NCI-H524 treated with DMSO at 0.1 percent for 48 hours (cell line): ENCODE measurements at regions not wholly inside any gene's neighbourhood (a gene's known extent, or its start where the extent isn't known, plus 50 kb on each side); places are given as distances from the start of the nearest gene placed in this dataset.
"Not testable (repeated sequence)": the region's sequence is repeated elsewhere in the genome, so short reads cannot be mapped to it uniquely, and the experiment has no call there.

Source experiments
- DNase-seq: peaks from one replicate; lab custom pipeline; 2025; lab: John Stamatoyannopoulos, UW

DNA sequence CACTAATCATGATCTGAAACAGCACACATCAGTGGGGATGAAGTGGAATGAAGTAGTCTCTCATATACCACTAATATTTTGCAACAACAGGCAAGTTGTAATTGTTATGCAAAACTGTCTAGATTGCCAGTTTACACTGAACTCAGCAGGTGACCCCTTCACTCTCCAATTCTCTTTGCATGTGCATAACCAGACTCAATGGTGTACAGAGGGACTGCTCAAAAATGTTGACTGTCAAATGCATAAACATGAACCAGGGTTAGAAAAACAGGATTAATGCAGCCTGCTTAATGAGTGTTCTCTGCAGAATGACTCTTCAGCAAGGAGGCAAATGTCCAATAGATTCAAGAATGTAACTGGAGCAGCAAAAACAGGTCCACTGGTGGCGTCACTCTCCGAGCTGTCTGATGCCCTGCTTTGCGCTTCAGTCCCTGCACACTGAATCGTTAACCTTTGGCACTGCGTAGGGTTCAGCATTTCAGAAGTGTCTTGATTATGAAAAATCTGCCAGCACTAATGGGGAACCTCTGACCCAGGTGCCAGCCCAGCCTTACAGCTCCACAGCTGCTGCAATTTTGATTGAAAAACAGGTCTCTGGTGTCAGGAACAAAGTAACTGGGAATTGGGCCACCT lies 209.3 kb downstream of the TDRD15 start:
- DNase-seq, result no peak

DNA sequence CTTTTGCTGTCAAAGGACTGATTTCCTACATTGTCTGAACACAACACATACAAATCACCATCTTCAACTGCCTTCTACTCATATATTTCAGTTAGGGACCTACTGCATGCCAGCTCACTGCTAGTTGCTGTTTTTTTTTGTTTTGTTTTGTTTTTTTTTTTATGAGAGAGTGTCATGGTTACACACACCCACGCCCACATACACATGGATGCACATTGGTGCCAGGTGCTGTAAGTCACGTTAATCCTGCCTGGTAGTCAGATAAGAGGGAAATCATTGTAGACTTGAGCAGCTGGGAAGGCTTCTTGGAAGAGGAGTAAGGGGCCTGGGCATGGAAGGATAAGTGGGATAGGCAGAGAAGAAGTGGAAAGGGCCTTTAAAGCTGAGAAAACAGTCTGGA lies 209.9 kb downstream of the TDRD15 start:
- DNase-seq, result no peak

DNA sequence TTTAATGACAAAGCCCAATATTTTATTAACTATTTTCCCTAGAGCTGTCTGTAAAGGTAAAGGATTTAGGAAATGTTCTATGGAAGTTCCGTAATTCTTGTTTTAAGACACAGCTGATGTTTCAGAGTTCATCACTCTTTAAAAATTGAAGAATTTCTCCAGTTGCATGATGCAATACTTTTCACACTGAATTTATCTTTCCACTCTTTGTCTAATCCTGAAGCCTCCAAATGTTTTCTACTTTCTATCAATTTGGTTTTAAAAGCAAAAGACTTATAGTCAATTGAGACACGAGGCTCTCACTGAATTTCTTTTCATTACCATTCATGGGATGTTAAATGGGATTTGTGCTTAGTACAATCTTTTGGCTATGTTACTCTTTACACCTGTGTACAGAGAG lies 223.2 kb downstream of the TDRD15 start:
- DNase-seq, result no peak

DNA sequence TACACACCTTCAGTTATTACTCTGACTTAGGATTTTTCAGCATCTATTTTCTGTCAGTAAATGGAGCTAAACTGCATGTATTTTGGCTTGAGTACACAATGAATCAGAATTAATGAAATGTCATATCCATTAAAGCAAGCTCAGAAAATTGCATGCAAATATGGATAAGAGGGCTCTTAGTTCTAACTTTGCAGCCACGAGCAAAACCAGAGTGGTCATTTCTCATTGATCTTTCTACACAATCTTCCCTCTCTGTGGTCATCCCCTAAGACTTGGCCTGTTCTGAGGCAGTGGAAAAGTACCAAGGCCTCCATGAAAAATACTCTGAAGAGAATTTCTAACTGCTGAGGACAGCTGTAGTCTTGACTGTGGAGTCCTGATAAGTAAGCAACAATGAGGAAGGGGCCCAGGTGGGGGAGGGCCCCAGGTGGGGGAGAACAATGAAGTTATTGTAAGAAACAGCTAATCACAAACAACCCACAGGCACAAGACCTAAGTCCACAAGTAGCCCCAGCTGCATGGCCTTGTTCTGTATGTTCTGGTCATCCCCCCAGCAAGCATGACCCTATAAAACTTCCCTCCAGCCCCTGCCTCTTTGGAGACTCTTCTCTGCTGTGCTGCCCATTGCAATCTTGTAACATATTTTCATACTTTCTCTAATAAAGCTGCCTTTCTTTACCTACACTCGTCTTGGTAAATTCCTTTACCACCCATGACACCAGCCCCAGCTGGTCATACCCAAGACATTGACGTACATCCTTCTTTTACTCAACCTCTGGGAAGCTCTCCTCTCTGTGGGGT lies 230.3 kb downstream of the TDRD15 start:
- no peak for DNase-seq

DNA sequence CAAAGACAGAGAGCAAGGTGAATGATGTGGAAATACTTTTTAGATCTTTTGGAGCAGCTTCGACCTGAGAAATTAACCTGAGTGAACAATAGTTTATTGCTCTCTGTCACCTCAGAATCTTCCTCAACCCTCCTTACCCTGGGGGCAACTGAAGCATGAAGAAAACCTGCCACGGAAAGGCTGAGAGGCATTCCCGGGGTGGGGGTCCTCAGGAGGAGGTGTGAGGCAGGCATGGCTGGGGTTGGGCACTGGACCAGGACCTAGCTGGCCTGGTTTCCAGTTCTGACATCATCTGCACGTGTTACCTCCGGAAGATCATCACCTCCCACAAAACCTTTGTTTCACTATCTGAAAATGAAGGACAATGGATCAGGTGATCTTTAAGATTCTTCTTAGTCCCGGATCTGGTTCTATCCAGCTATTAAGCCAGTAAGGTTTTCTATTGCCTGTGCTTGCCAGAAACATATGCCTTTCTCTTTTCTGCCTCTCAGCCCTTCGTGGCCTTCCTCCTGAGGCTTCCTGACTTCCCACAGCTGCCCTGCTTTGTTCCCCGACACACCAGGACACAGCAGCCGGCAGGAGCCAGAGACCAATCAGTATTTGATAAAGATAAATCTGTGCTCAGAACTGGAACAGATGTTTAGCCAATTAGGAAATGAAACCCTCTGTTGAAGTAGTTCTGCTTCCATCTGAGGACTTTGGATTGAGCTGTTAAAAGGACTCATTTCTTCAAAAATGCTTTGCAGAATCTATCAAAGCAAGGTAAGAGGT lies 232.5 kb downstream of the TDRD15 start:
- peak; percentile 22 for DNase-seq

DNA sequence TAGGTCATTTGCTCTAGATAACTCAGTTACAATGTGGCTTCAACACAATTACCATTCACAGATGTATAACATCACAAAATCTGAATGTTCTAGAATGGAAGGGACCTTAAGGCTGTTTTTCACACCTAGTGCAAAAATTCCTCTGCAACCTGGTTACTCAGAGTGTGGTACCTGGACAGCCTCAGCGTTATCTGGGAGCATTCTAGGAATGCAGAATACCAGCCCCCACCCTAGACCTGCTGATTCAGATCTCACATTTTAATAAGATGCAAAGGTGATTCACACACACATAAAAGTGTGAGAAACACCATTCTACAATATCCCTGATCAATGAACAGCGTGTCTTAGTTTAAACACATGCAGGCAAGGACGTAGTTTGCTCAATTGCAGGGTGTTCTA lies 233.1 kb downstream of the TDRD15 start:
- no peak for DNase-seq

DNA sequence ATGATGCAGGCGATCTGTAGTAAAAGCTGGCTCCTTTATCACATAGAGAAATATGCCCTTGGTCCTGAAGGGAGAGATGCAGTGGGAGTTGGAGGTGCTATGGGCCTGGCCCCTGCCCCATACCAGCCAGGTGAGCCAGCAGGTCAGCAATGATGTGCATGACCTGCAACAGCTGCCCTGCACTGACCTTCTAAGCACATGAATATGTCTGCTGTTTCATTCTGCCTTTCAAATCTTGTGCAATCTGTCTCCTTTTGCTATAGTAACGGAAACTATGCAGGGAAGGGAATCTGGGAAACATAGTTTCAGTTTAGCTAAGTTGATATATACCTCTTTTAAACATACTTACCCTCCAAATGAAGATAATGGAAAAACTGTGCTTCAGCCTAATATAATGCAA lies 235.2 kb downstream of the TDRD15 start:
- DNase-seq, result no peak

DNA sequence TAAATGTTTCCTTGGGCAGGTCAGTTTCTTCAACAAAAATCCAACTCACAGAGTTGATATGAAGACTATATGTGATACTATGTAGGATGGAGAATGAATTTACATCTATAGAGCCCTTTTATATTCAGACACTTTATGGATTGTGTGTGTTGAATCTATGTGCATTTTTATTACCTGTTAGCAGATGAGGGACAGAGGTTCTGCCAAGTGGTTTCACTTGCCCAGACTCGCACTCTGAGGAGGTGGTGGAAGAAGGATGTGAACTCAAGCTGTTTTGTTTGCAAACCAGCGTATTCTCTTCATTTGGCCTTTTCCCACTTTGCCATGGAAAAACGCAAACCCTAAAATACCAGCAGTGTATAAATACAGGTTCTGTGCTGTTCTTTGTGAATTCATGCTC lies 237.6 kb downstream of the TDRD15 start:
- no peak for DNase-seq

DNA sequence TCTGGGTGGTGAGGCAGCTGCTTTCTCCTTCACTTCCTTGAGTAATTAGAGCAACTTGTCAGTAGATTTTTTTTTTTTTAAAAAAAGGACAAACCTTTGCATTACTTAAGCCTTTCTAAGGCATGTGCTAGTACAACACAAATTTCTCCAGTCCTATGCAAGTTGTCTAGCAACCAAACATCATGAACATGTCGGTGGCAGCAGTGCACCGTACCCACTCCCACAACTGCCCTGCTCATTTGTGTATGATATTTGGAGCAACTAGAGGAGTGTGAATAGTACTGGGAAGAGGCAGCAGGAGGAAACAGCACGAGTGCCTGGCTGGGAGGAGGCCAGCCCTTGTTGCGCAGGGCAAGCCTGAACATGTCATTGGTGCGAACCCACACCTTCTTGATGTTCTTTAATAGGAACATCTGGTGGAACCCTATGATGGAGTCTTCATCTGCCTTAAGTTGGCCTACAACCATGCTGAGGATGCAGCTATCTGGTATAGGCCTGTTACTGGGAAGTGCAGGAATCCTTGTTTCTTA lies 238.3 kb downstream of the TDRD15 start:
- DNase-seq, result no peak

DNA sequence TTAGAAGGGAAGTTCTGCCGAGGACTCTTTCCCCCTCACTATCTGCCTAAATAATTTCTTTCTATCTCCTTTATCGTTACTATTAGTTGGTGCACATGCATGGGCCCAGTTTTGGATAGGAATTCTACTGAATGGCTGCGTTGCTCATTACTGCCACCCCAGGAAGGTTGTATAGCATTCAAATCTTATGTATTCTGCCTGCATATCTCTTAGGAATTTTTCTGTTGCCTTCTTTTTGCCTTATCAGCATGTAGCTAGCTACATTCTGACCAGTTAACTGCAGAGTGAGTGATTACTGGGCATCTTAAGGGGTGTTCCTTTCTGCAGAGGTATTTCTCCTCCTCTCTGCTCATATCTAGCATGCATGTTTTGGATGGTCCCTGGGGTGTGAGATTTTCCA lies 239.6 kb downstream of the TDRD15 start:
- no peak for DNase-seq

DNA sequence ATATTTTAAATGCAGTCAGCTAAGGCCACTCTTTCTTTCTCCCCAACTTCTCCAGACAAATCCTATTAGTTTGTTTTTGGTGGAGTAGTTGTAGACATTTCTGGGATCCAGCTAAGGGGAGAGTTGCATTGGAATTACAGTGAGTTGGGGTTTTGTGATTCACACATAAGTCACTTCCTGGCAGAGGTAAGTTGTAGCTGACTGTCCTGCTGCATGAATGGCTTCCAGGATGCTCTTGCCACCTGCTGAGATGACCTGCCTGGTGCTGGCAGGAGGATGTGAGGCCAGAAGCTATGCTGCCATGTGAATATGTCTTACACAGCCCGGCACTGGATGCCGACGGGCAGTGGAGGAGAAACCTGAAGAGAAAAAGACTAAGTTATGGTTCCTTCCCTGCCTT lies 243.7 kb downstream of the TDRD15 start:
- DNase-seq, result no peak

DNA sequence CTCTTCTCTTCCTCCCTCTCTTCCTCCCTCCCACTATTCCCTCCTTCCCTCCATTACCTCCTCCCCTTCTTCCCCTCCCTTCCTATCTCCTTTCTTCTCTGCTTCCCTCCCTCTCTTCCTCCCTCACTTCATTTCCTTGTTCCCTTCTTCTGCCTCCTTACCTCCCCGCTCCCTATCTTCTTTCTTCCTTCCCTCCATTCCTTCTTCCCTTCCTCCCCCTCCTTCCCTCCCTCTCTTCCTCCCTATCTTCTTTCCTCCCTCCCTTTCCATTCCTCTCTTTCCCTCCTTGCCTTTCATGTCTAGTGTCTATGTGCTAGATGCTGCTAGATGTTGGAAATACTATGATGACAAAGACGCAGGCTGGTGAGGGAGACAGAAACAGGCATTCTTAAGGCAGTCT lies 246.0 kb downstream of the TDRD15 start:
- DNase-seq, result no peak

DNA sequence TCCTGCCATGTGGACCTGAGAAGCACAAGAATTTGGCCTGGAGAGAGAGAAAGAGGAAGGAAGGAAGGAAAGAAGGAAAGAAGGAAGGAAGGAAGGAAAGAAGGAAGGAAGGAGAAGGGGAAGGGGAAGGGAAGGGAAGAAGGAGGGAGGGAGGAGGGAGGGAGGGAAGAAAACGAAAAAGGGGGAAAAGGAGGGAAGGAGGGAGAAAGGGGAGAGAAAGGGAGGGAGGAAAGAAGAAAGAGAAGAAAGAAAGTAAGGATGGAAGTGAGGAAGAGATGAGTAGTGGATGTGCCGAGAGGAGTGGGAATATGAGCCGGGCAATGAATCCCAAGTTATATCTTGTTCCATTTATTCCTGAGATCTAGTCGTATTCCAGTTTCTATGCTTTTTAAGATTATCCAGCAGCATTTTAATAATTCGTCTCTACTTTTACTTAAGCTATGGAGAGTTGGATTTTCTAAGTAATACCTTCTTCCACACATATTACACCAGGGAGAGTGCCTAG lies 247.8 kb downstream of the TDRD15 start:
- DNase-seq, result no peak

DNA sequence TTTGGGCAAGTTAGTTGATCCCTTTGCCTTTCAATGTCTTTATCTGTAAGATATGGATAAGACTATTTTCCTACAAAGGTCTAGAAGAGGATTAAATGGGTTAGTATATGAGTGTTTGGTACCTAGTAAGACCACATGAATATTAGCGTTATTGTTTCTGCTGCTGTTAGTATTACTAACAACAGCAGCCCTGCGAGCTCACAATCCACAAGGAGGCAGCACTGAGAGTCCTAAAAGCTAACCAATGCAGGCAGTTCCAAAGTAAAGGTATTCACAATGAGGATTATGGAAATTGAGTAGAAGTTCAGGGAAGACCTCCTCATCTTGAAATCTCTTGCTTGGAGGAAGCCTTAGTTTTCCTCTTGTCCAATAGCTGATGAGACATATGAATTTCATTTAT lies 248.9 kb downstream of the TDRD15 start:
- DNase-seq, result no peak

DNA sequence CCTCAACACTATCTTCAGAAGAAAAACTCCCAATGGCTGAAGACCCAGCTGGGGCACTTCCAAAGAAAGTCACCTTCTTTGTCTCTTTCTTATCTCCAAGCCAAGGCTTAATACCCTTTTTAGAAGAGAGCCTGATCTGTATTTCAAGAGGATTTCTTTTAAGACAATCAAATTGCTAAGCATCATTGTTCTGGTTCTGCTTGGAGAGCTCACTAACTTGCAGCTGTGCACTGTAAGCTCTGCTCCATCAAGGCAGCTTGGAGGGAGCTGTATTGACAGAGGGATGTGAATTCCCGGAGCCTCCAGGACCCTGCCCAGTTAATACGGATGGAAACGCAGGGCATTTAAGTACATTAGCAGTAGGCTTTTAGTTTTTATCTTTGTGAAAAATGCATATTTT lies 253.1 kb downstream of the TDRD15 start:
- DNase-seq, result no peak

DNA sequence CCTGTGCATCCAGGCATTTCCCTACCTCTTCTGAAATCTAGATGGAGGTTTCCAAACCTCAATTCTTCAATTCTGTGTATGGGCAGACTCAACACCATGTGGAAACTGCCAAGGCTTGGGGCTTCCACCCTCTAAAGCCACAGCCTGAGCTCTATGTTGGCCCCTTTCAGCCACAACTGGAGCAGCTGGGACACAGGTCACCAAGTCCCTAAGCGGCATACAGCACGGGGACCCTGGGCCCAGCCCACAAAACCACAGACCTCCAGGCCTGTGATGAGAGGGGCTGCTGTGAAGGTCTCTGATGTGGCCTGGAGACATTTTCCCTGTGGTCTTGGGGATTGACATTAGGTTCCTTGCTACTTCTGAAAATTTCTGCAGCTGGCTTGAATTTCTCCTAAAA lies 255.4 kb downstream of the TDRD15 start:
- DNase-seq, result no peak

DNA sequence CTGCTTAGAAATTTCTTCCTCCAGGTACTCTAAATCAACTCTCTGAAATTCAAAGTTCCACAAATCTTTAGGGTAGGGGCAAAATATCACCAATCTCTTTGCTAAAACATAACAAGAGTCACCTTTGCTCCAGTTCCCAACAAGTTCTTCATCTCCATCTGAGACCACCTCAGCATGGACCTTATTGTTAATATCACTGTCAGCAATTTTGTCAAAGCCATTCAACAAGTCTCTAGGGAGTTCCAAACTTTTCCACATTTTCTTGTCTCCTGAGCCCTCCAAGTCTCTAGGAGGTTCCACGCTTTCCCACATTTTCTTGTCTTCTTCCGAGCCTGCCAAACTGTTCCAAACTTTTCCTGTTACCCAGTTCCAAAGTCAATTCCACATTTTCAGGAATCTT lies 255.9 kb downstream of the TDRD15 start:
- not testable (repeated sequence) for DNase-seq

DNA sequence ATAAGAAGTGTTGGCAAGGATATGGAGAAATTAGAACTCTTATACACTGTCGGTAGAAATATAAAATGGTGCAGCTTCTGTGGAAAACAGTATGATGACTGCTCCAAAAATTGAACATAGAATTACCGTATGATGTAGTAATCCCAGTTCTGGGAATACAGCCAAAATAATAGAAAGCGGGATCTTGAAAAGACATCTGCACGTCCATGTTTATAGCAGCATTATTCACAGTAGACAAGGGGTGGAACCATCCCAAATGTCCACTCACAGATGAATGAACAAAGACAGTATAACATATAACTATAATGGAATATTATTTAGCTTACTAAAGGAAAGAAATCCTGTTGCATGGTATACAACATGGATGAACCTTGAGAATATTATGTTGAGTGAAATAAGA lies 257.7 kb downstream of the TDRD15 start:
- peak; percentile 75 for DNase-seq

DNA sequence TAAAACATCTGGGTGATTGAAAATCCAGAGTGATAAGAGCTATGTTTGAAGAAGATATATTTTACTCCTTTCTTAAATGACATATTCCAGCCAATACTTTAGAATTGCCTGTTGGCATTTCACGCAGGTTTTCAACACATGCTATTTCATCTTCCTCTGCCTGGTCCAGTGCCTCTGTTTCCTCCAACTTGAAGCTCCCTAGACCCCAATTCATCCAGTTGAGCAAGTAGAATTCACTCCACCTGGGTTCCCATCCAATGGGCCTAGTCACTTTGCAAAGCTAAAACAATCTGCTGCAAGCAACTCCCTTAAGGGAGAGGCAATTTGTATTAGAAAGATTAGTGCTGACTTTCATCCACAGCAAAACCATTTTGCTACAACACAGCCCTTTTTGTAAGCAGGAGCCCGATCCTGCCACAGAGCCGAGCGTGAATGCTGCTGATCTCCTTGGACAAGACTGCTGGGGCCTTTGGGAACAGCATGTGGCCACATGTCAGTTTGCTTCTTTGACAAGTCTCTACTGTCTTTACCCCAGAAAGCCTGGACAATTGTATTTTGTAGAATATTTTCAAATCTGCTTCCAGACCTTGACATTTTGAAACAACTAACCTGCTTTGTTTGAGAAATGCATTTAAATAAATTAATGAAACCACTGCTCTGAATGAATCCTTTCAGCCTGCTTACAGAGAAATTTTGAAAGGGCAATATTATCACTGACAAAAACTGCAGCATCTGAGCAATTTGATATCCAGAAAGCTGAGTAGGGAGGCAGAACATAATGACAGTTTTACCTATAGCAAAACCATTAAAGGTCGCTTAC lies 259.1 kb downstream of the TDRD15 start:
- DNase-seq, result no peak

DNA sequence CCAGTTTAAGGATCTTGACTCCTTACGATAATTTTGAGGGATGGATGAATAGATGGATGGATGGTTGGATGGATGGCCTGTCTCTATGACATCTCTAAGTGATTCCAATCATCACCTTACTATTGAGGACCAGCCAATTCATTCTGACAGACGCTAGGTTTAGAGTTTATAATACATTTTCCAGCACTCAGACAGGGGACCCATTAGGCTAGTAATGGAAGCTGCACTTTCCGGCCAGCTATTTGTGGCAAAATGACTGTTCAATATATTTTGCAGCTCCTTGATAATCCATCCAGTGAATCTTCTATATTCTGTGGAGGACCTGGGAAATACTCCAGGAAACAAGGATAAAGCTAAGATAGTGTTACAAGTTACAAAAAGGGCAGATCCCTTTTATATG lies 262.9 kb downstream of the TDRD15 start:
- DNase-seq, result no peak

DNA sequence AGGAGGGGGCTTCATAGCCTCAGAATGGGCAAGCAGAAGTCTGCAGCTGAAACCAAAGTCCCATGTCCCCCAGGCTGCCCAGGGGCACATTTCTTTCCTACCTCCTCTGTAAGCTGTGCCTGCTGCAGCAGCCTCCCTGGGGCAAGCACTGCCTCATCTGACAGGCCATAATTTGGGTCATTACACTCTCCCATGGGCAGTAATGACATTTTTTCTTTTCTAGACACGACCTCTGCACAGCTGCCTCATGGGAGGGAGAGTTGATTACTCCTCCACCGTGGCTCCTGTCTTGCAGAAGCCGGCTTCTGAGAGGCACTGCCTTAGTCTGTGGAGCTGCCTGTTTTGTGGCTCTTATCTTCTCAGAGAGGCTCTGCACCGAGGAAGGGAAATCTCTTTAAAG lies 268.9 kb downstream of the TDRD15 start:
- no peak for DNase-seq

DNA sequence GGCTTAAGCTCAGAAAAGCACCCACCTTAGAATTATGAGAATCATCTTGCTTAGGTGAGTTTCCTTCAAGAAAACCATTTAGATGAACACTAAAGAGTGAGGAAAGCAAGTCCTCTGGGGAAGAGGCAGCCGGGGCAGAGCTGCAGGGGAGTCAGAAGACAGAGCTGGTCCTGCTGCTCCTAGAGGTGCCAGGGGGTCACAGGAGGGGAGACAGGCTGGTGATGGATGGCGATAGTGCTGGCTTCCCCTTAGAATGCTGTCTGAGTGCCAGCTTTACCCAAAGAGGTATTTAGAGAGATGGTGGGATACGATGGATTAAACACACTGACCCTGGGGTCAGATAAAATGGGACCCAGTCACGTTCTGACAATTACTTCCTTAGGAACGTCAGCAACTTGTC lies 269.4 kb downstream of the TDRD15 start:
- no peak for DNase-seq
